Prostate gland (tissue), 2 donors: ENCODE measurements at regions not wholly inside any gene's neighbourhood (a gene's known extent, or its start where the extent isn't known, plus 50 kb on each side); places are given as distances from the start of the nearest gene placed in this dataset.

Experiments
- DNase-seq: peaks from one replicate; pipeline ENCODE4 v3.0.0-alpha.2; 2019; ENCODE audit warnings: low spot score
- H3K27ac ChIP-seq, 2 donors: fragments of 200-600 bp; sonication (generic); 2 replicates each; pipeline ENCODE4 v1.5.1; 2017 to 2019
- H3K27me3 ChIP-seq: fragments of 200-600 bp; sonication (generic); replicated peaks from 2 replicates; pipeline ENCODE4 v1.5.1; 2019; ENCODE audit not compliant: insufficient read depth
- H3K36me3 ChIP-seq, 2 donors: fragments of 200-600 bp; sonication (generic); 1 replicate in 1 of 2; 2 replicates in 1 of 2; pipeline versions ENCODE4 v1.5.1 to v1.8.1; 2017 to 2019
- H3K4me1 ChIP-seq: fragments of 200-600 bp; sonication (generic); replicated peaks from 2 replicates; pipeline ENCODE4 v1.5.1; 2019
- H3K4me3 ChIP-seq, 2 donors: fragments of 200-600 bp; sonication (generic); 2 replicates each; pipeline ENCODE4 v1.5.1; 2017 to 2019
- H3K9me3 ChIP-seq: fragments of 200-600 bp; sonication (generic); 2 replicates; pipeline ENCODE4 v1.5.1; 2017
- POLR2A ChIP-seq: fragments of 450-650 bp; IDR thresholded peaks from one replicate; pipeline ENCODE4 v1.6.1; 2016; ENCODE audit warnings: antibody characterized with exemption, mild to moderate bottlenecking
- POLR2AphosphoS5 ChIP-seq: sonication (generic); formaldehyde crosslinking; IDR thresholded peaks from one replicate; pipeline ENCODE4 v1.6.1; 2017; ENCODE audit warnings: antibody characterized with exemption
- WGBS: methylation state at CpG from one replicate; pipeline ENCODE4 v1.1.5; 2018; 5-methylcytosine and 5-hydroxymethylcytosine counted together
- intact Hi-C: fragments of 100-400 bp; cut with DNase I; formaldehyde crosslinking; loops from one replicate; pipeline ENCODE4 v1.14.2; 2022
- TF ChIP-seq, protein P1 (sequence below), 4 experiments: fragments of 200-600 bp in 2 of 4; fragments of 450-650 bp in 2 of 4; sonication (generic) in 2 of 4; IDR thresholded peaks; 1 replicate in 3 of 4; 2 replicates in 1 of 4; pipeline ENCODE4 v1.5.1; 2016 to 2019; ENCODE audit warnings: antibody characterized with exemption in 4 of 4, mild to moderate bottlenecking in 2 of 4, moderate library complexity in 2 of 4

DNA sequence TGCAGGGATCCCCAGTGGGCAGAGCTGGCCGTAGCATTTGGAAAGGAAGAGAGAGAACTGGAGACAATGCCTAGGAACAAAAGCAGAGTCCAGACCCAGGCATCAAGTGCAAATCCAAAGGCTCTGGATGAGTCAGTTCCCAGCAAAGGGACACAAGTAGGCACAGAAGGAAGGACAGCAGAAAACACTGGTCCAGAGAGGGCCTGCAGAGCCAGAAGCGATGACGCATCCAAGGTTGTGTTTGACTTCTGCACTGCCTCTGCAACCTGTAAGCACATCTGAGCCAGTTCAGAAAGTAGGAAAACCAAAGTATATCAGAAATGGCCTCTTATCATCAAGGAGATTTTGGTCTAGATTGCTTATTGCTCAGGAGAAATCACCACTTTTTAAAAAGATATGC is 604.5 kb downstream of the FGF9 start:
- intact Hi-C loops: no loop called here
- DNase-seq: no peak
- Histone ChIP-seq H3K27ac (no peak overlapping the region), H3K4me3 (no peak overlapping the region), H3K9me3 (no peaks in the 10 kb centered on the region), H3K4me1 (no peaks in the 10 kb centered on the region), H3K36me3 (no peaks in the 10 kb centered on the region), H3K27me3 (no peaks in the 10 kb centered on the region)
- WGBS: 95% methylated on average over 3 of the region's 3 CpGs
- TF ChIP-seq, protein P1, sequence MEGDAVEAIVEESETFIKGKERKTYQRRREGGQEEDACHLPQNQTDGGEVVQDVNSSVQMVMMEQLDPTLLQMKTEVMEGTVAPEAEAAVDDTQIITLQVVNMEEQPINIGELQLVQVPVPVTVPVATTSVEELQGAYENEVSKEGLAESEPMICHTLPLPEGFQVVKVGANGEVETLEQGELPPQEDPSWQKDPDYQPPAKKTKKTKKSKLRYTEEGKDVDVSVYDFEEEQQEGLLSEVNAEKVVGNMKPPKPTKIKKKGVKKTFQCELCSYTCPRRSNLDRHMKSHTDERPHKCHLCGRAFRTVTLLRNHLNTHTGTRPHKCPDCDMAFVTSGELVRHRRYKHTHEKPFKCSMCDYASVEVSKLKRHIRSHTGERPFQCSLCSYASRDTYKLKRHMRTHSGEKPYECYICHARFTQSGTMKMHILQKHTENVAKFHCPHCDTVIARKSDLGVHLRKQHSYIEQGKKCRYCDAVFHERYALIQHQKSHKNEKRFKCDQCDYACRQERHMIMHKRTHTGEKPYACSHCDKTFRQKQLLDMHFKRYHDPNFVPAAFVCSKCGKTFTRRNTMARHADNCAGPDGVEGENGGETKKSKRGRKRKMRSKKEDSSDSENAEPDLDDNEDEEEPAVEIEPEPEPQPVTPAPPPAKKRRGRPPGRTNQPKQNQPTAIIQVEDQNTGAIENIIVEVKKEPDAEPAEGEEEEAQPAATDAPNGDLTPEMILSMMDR (IDR thresholded peaks at IDR 0.05): no peak
- no peak for TF ChIP-seq POLR2AphosphoS5
- no peak for TF ChIP-seq POLR2A

DNA sequence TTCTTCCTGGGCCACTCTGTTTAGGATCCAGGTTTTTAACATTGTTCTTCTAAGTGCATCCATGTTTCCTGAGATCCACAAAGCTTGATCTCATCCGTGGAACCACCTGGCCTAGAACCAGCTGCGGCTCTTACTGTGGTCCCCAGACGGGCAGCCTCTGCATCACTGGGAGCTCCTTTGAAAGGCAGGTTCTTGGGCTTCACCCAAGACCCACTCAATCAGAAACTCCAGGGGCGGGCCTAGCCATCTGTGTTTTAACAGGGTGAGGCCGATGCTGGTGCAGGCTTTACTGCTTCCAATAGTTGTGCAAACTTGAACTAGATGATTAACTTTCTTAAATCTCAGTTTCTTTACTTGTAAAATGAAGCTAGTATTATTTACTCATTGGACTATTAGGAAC is 605.7 kb downstream of the FGF9 start:
- no peaks in the 10 kb centered on the region for H3K27me3 ChIP-seq
- no peaks in the 10 kb centered on the region for H3K4me1 ChIP-seq
- no peak overlapping the region for H3K27ac ChIP-seq
- intact Hi-C loops: no loop called here
- TF ChIP-seq POLR2AphosphoS5: no peak
- TF ChIP-seq POLR2A: no peak
- TF ChIP-seq, protein P1 (IDR thresholded peaks at IDR 0.05): no peak
- H3K36me3 ChIP-seq: no peaks in the 10 kb centered on the region
- no peak overlapping the region for H3K4me3 ChIP-seq
- no peaks in the 10 kb centered on the region for H3K9me3 ChIP-seq
- no peak for DNase-seq
- 77% methylated on average over 5 of the region's 5 CpGs for WGBS

DNA sequence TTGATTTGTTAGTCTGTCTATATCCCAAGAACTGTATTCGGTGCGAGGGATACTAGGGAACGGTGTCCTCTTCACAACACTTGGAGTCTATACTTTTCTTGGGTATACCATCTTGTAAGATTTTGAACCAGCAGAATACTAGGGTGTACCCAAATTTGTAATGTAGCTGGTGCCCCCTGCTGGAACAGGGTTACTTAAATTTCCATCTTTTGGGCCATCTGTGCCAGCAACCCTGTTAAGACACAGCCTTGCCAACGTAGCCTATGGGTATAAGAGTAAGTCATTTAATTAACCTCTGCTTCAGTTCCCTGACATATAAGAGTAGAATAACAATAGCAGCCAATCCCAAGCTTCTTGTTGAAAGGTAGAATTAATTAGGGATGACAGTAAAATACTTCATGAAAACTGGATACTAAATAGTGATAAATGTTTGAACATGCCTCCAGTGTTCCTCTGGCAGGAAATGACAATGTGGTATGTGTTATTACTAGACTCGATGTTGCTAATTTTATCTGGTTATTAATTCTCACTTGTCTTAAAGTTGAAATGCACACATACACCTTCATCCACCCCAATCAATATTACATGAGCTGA is 607.6 kb downstream of the FGF9 start:
- Histone ChIP-seq H3K36me3 (no peaks in the 10 kb centered on the region), H3K9me3 (no peaks in the 10 kb centered on the region), H3K4me3 (no peak overlapping the region), H3K27ac (no peak overlapping the region), H3K27me3 (no peaks in the 10 kb centered on the region), H3K4me1 (no peaks in the 10 kb centered on the region)
- 46% methylated on average over 5 of the region's 5 CpGs for WGBS
- peak; percentile 55 for DNase-seq
- TF ChIP-seq POLR2AphosphoS5 (no peak), POLR2A (no peak)
- TF ChIP-seq, protein P1 (IDR thresholded peaks at IDR 0.05): peak in 3 of 4 experiments; percentile 48 to 57 (median 55)
- intact Hi-C loops: loop anchor here (1.0 kb wide), 1 partner anchor 640 kb away; no protein-coding TSS in a partner anchor

DNA sequence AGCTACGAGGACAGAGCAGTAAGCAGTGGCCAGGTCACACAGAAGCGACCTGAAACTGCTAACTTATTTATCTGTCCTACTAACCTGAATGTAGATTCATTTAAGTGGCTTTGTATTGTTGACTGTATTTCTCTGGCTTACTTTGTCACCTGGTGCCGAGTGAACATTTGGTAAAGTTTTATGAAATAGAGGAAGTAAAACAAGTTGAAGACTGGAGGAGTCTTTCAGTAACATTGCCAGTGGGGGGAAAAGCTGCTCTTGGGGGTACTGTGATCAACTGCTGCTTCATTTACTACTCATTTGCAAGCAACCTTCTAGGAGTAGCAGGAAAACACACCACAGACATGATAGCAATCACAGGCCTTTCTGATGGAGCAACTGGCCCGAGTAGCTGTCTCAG is 615.0 kb downstream of the FGF9 start:
- no peaks in the 10 kb centered on the region for H3K4me1 ChIP-seq
- H3K36me3 ChIP-seq: no peaks in the 10 kb centered on the region
- intact Hi-C loops: no loop called here
- H3K27me3 ChIP-seq: no peaks in the 10 kb centered on the region
- H3K4me3 ChIP-seq: no peak overlapping the region
- H3K27ac ChIP-seq: no peak overlapping the region
- no peaks in the 10 kb centered on the region for H3K9me3 ChIP-seq
- 88% methylated on average over 4 of the region's 4 CpGs for WGBS
- TF ChIP-seq POLR2A (no peak), POLR2AphosphoS5 (no peak)
- no peak for DNase-seq

DNA sequence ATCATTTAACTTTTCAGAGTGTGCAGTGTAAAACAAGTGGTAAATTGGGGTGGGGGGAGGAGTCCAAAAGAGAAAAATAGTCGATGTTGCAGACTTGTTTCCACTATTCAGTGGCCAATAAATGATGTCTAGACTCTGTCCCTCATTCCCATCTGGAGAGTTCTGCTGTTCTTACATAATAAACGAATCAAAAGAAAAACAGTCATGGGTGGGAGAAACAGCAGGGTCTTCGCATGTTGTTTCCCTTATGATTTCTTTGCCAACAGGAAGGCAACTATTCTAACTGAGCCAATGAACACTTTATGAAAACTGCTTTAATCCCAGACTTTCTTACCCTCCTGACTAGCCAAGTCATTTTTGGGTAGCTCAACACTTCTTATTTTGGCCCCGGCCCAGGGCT is 615.5 kb downstream of the FGF9 start:
- no peak overlapping the region for H3K27ac ChIP-seq
- H3K36me3 ChIP-seq: no peaks in the 10 kb centered on the region
- H3K9me3 ChIP-seq: no peaks in the 10 kb centered on the region
- intact Hi-C loops: no loop called here
- DNase-seq: no peak
- 44% methylated on average over 4 of the region's 4 CpGs for WGBS
- H3K4me3 ChIP-seq: no peak overlapping the region
- no peaks in the 10 kb centered on the region for H3K4me1 ChIP-seq
- H3K27me3 ChIP-seq: no peaks in the 10 kb centered on the region
- TF ChIP-seq, protein P1 (IDR thresholded peaks at IDR 0.05): no peak
- no peak for TF ChIP-seq POLR2AphosphoS5
- TF ChIP-seq POLR2A: no peak
